ENCODE measurements at regions not wholly inside any gene's neighbourhood (a gene's known extent, or its start where the extent isn't known, plus 50 kb on each side); places are given as distances from the start of the nearest gene placed in this dataset.

GRCh38 chr20:12699374-12700228, 309.2 kb upstream of the SPTLC3 start:
- TF ChIP-seq POLR2A (IDR thresholded peaks at IDR 0.05) (no peak), CTCF (IDR thresholded peaks at IDR 0.05) (no peak)
